GM12878 (cell line): ENCODE measurements at regions not wholly inside any gene's neighbourhood (a gene's known extent, or its start where the extent isn't known, plus 50 kb on each side); places are given as distances from the start of the nearest gene placed in this dataset.

ENCODE experiments used
- ATAC-seq: fragments of 200-7000 bp; cut with Tn5 transposase; 3 replicates; pipeline ENCODE4 v1.9.1; 2020; ENCODE audit warnings: mild to moderate bottlenecking, moderate library complexity
- BruUV-seq: library from RNA; stranded (reverse); fragments of 400-500 nt; replicated peaks from 2 replicates; lab custom pipeline; 2021; lab: Mats Ljungman, UMichigan
- CTCF ChIA-PET: fragments of 300-600 bp; sonication (Branson Sonifier 250); formaldehyde crosslinking; extraction: SDS; loops from one replicate; lab custom pipeline; 2021; ENCODE audit warnings: inconsistent platforms; lab: Yijun Ruan, JAX
- POLR2A ChIA-PET: fragments of 350-600 bp; formaldehyde crosslinking; extraction: SDS; loops from one replicate; lab custom pipeline; 2021; ENCODE audit warnings: inconsistent platforms; lab: Charles Lee
- RAD21 ChIA-PET: fragments of 300-600 bp; sonication (Branson Sonifier 250); formaldehyde crosslinking; loops from one replicate; lab custom pipeline; 2023; ENCODE audit warnings: antibody characterized with exemption; ENCODE audit not compliant: unreplicated experiment; lab: Charles Lee
- SMC1A ChIA-PET: fragments of 300-600 bp; sonication (Branson Sonifier 250); formaldehyde crosslinking; loops from one replicate; lab custom pipeline; 2023; ENCODE audit not compliant: unreplicated experiment, uncharacterized antibody; lab: Charles Lee
- DNase-seq: peaks from one replicate; pipeline ENCODE4 v3.0.0-alpha.2; 2011; ENCODE audit warnings: low read depth, low spot score
- FAIRE-seq: peaks from 3 replicates; lab custom pipeline; 2011; peaks lifted over from hg19 to GRCh38; lab: Jason Lieb, UNC
- H2AFZ ChIP-seq: 2 replicates; pipeline ENCODE4 v1.6.0; 2011; ENCODE audit warnings: low read depth, low read length, control low read depth; ENCODE audit not compliant: control insufficient read depth
- H3K27ac ChIP-seq: 2 replicates; pipeline ENCODE4 v1.5.1; 2011; ENCODE audit warnings: control low read depth; ENCODE audit not compliant: control insufficient read depth, insufficient read depth
- H3K27me3 ChIP-seq, 2 experiments: replicated peaks in 1 of 2; 2 replicates each; pipeline versions ENCODE4 v1.6.0 to v1.6.1; 2011; ENCODE audit warnings: low read length in 1 of 2; ENCODE audit not compliant: control insufficient read depth in 2 of 2, insufficient read depth in 2 of 2
- H3K36me3 ChIP-seq, 2 experiments: 2 replicates each; pipeline ENCODE4 v1.5.1; 2011; ENCODE audit warnings: low read length in 1 of 2; ENCODE audit not compliant: control insufficient read depth in 2 of 2, insufficient read depth in 2 of 2
- H3K4me1 ChIP-seq: 2 replicates; pipeline ENCODE4 v1.6.1; 2011; ENCODE audit warnings: mild to moderate bottlenecking, low read length, moderate library complexity, mixed read lengths; ENCODE audit not compliant: control insufficient read depth, insufficient read depth
- H3K4me2 ChIP-seq: 2 replicates; pipeline ENCODE4 v1.6.0; 2011; ENCODE audit warnings: control low read depth; ENCODE audit not compliant: control insufficient read depth, insufficient read depth
- H3K4me3 ChIP-seq: fragments of 200-600 bp; sonication (generic); 2 replicates; pipeline ENCODE4 v1.5.1; 2016
- H3K79me2 ChIP-seq: 2 replicates; pipeline ENCODE4 v1.6.0; 2011; ENCODE audit warnings: low read length; ENCODE audit not compliant: control insufficient read depth, insufficient read depth
- H3K9ac ChIP-seq: 2 replicates; pipeline ENCODE4 v1.8.0; 2011; ENCODE audit warnings: low read length, control low read depth, mixed read lengths; ENCODE audit not compliant: control insufficient read depth, insufficient read depth
- H3K9me3 ChIP-seq: replicated peaks from 3 replicates; pipeline ENCODE4 v1.5.1; 2011; ENCODE audit warnings: mild to moderate bottlenecking, low read length; ENCODE audit not compliant: control insufficient read depth, insufficient read depth
- H4K20me1 ChIP-seq: 2 replicates; pipeline ENCODE4 v1.6.0; 2011; ENCODE audit not compliant: control insufficient read depth, insufficient read depth
- ATF7 ChIP-seq: fragments of 450-650 bp; IDR thresholded peaks from 2 replicates; pipeline ENCODE4 v1.6.1; 2016; ENCODE audit warnings: low read depth, mild to moderate bottlenecking
- BACH1 ChIP-seq: fragments of 450-650 bp; IDR thresholded peaks from 2 replicates; pipeline ENCODE4 v1.6.1; 2017; ENCODE audit warnings: mild to moderate bottlenecking, borderline replicate concordance
- CHD4 ChIP-seq: fragments of 200-600 bp; sonication (generic); IDR thresholded peaks from 2 replicates; pipeline ENCODE4 v1.6.1; 2016; ENCODE audit warnings: mild to moderate bottlenecking
- CTCF ChIP-seq, 3 experiments: IDR thresholded peaks in 2 of 3; conservative IDR thresholded peaks in 1 of 3; 2 replicates each; pipeline ENCODE4 v1.5.1; 2011; ENCODE audit warnings: low read depth in 3 of 3, low read length in 3 of 3, mild to moderate bottlenecking in 3 of 3, control low read depth in 2 of 3, moderate library complexity in 2 of 3, inconsistent platforms in 1 of 3, mixed read lengths in 1 of 3; ENCODE audit not compliant: control insufficient read depth in 2 of 3, insufficient read depth in 1 of 3; ENCODE audit errors: extremely low read depth in 1 of 3
- EED ChIP-seq: sonication (generic); IDR thresholded peaks from 2 replicates; pipeline ENCODE4 v1.6.1; 2016; ENCODE audit warnings: antibody characterized with exemption, low read depth
- GABPA ChIP-seq: IDR thresholded peaks from 2 replicates; pipeline ENCODE4 v1.6.1; 2014; ENCODE audit warnings: antibody characterized with exemption, low read depth, mild to moderate bottlenecking, inconsistent platforms
- GATAD2B ChIP-seq: fragments of 450-650 bp; conservative IDR thresholded peaks from 2 replicates; pipeline ENCODE4 v1.6.1; 2017; ENCODE audit warnings: low read depth, mild to moderate bottlenecking, moderate library complexity
- IKZF1 ChIP-seq: fragments of 450-650 bp; conservative IDR thresholded peaks from 2 replicates; pipeline ENCODE4 v1.6.1; 2017; ENCODE audit warnings: antibody characterized with exemption, mild to moderate bottlenecking
- NFYA ChIP-seq: IDR thresholded peaks from 2 replicates; pipeline ENCODE4 v1.6.1; 2011; ENCODE audit warnings: low read depth, mild to moderate bottlenecking, low read length, improper control_type of control experiment, borderline replicate concordance
- RUNX3 ChIP-seq: IDR thresholded peaks from 2 replicates; pipeline ENCODE4 v1.6.1; 2012; ENCODE audit warnings: low read length, inconsistent platforms
- STAT3 ChIP-seq: IDR thresholded peaks from 2 replicates; pipeline ENCODE4 v1.6.1; 2011; ENCODE audit warnings: low read depth, low read length, improper control_type of control experiment
- ZBTB11 ChIP-seq: fragments of 450-650 bp; formaldehyde crosslinking; IDR thresholded peaks from 2 replicates; pipeline ENCODE4 v1.5.0; 2022; ENCODE audit warnings: mild to moderate bottlenecking, missing genetic modification characterization
- ZSCAN29 ChIP-seq: fragments of 450-650 bp; IDR thresholded peaks from 2 replicates; pipeline ENCODE4 v1.6.1; 2017; ENCODE audit warnings: mild to moderate bottlenecking, moderate library complexity
- WGBS: methylation state at CpG from one replicate; pipeline ENCODE4 v1.1.6; 2016; ENCODE audit warnings: low lambda C conversion rate; ENCODE audit not compliant: insufficient replicate concordance, insufficient coverage; ENCODE audit errors: missing lambda C conversion rate; 5-methylcytosine and 5-hydroxymethylcytosine counted together
- in situ Hi-C: fragments of 300-500 bp; cut with MboI; formaldehyde crosslinking; loops from 9 replicates; pipeline ENCODE4 v1.14.3; 2018; ENCODE audit warnings: mixed read lengths
- intact Hi-C: fragments of 100-400 bp; cut with micrococcal nuclease; formaldehyde crosslinking; loops from one replicate; pipeline ENCODE4 v1.14.2; 2022; ENCODE audit not compliant: unreplicated experiment
- TF ChIP-seq, protein P1 (sequence below): fragments of 450-650 bp; IDR thresholded peaks from 2 replicates; pipeline ENCODE4 v1.6.1; 2017; ENCODE audit warnings: antibody characterized with exemption, mild to moderate bottlenecking, moderate library complexity
- TF ChIP-seq, protein P2 (sequence below): IDR thresholded peaks from 2 replicates; pipeline ENCODE4 v1.6.1; 2012; ENCODE audit warnings: low read depth, low read length, improper control_type of control experiment

GRCh38 chr4:100280807-100281206, 90.5 kb upstream of the DDIT4L start:
- Histone ChIP-seq H3K27ac (no peak overlapping the region), H4K20me1 (no peaks in the 10 kb centered on the region), H3K79me2 (no peaks in the 10 kb centered on the region), H3K9me3 (no peaks in the 10 kb centered on the region), H3K4me2 (no peak overlapping the region), H3K9ac (no peak overlapping the region), H2AFZ (no peak overlapping the region), H3K4me1 (no peaks in the 10 kb centered on the region), H3K36me3 (no peaks in the 10 kb centered on the region), H3K4me3 (no peak overlapping the region), H3K27me3 (no peaks in the 10 kb centered on the region)
- CTCF ChIA-PET, result no interaction called here
- ATAC-seq (no peak), DNase-seq (no peak), FAIRE-seq (no peak)
- in situ Hi-C loops (no loop called here), intact Hi-C loops (no loop called here)
- SMC1A ChIA-PET, result no interaction called here
- POLR2A ChIA-PET, result interaction anchor here (0.6 kb wide), 1 partner anchor 303 kb away, joined by 3 read pairs; no protein-coding TSS in a partner anchor
- no peak for TF ChIP-seq GABPA
- TF ChIP-seq ZSCAN29, result no peak
- TF ChIP-seq STAT3, result no peak
- TF ChIP-seq, protein P1, sequence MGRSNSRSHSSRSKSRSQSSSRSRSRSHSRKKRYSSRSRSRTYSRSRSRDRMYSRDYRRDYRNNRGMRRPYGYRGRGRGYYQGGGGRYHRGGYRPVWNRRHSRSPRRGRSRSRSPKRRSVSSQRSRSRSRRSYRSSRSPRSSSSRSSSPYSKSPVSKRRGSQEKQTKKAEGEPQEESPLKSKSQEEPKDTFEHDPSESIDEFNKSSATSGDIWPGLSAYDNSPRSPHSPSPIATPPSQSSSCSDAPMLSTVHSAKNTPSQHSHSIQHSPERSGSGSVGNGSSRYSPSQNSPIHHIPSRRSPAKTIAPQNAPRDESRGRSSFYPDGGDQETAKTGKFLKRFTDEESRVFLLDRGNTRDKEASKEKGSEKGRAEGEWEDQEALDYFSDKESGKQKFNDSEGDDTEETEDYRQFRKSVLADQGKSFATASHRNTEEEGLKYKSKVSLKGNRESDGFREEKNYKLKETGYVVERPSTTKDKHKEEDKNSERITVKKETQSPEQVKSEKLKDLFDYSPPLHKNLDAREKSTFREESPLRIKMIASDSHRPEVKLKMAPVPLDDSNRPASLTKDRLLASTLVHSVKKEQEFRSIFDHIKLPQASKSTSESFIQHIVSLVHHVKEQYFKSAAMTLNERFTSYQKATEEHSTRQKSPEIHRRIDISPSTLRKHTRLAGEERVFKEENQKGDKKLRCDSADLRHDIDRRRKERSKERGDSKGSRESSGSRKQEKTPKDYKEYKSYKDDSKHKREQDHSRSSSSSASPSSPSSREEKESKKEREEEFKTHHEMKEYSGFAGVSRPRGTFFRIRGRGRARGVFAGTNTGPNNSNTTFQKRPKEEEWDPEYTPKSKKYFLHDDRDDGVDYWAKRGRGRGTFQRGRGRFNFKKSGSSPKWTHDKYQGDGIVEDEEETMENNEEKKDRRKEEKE, result no peak
- no peak for TF ChIP-seq GATAD2B
- TF ChIP-seq, protein P2, sequence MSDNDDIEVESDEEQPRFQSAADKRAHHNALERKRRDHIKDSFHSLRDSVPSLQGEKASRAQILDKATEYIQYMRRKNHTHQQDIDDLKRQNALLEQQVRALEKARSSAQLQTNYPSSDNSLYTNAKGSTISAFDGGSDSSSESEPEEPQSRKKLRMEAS, result no peak
- TF ChIP-seq BACH1, result no peak
- TF ChIP-seq EED, result no peak
- TF ChIP-seq ZBTB11 (CRISPR knock-in tag), result no peak
- TF ChIP-seq CHD4, result no peak
- TF ChIP-seq RUNX3, result no peak
- no peak for TF ChIP-seq CTCF (IDR thresholded peaks at IDR 0.05 in 2 of 3, conservative IDR thresholded peaks at IDR 0.05 in 1 of 3; ENCODE audit: control insufficient read depth in 2 of 3, extremely low read depth in 1 of 3, insufficient read depth in 1 of 3, low read depth in 3 of 3, low read length in 3 of 3)
- no peak for TF ChIP-seq IKZF1
- TF ChIP-seq ATF7, result no peak
- no peak for TF ChIP-seq NFYA
- RAD21 ChIA-PET, result no interaction called here
- WGBS, result 40% methylated on average over 2 of the region's 2 CpGs
- no TSS peak for BruUV-seq
